ENCODE measurements at regions not wholly inside any gene's neighbourhood (a gene's known extent, or its start where the extent isn't known, plus 50 kb on each side); places are given as distances from the start of the nearest gene placed in this dataset.

DNA sequence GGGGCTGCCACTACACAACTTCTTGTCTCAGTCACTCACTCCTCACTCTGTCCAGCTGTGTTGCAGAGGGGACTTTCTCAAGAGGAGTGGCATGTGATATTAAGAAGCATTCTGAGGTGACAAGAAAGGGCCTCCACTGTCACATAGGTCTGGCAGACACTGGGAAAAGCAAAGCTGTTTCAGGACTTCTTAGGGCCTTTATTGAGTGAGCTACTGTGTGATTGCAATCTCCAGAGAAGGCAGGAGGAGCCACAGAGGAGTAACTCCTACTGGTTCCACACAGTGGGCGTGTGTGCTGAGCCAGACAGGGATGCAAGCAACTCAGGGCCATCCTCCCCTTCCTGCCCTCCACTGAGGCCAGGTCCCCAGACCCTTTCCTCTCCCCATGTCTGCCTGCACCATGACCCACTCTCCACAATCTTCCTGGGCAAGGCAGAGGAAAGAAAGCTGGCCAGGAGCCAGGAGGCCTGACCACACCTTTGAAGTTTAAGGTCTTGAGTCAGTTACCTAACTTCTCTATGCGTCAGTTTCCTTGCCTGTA, 262.0 kb upstream of the ZMIZ1 start:
- DNase-seq (ENCODE audit: low read depth), result peak; percentile 60

DNA sequence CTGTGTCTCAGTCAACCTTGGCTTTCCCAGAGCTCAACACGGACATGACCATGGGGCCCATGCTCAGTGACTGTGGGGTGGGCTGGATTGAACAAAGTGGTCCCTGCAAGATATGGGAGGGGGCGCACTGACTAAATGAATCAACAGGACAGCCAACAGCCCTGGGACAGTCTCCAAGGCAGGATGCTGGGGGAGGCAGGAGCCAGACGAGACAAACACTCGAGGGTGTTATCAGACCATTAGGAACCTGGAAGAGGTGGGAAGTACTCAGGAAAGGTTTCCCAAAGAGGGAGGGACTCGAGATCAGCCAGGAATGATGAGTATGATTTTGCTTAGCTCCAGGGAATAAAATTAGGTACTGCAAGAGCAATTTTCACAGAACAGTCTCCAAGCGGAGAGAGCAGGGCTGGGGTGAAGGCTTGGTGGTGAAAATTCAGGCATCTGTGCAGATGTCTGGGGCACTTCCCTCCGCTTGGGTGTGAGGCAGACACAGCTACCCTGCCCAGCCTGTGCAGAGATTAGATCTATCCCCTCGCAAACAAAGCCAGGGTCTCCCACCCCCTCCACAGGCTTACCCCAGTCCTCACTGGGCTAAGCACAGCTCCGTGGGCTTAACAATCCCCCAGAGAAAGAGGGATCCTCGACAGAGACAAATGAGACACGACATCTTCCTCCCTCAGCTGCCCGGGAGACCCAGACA, 261.1 kb upstream of the ZMIZ1 start:
- no peak for DNase-seq (ENCODE audit: low read depth)

DNA sequence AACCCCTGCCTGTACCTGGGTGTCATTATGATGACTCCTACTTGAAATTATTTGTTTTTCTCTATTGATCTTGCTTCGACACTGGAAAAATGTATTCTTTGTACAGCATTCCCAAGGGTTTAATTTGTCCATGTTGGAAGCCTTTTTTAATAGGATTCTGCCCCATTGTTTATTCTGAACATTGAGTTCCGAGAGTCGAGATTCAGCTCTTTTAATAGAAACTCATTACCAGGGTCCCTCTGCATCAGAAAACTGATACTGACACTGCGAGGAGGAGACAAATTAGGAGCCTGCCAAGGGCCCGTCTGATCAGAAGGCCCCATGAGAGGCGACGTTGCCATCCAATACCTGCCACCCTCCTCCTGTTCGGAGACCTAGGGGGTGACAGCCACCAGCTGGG, 260.5 kb upstream of the ZMIZ1 start:
- DNase-seq (ENCODE audit: low read depth), result no peak

DNA sequence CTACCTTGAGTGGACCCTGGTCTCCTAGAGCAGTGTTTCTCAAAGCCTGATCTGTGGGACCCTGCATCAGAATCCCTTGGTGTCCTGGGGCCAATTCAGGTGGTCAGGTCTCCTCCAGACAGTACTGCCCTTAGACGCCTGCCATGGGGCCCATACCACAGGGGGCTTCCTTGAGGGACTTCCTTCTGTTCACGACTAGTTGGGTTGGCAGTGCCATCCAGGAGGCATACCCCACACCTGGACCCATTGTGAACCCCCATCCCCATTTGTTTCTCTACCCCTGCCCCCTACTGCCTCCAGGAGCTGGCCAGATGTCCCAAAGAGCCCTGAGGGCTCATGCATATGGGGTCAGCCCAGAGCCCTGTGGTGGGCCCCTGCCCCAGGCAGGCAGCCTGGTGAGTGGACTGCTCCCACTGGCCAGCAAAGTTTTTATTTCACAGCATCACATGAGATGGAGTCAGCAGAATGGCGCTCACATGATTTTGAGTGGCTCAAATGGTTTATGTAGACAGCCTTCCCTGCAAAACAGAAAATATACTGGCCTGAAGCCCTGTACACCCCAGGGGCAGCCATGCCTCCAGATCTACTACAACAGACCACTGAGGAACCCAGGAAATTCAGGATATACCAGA, 259.9 kb upstream of the ZMIZ1 start:
- DNase-seq (ENCODE audit: low read depth), result no peak

DNA sequence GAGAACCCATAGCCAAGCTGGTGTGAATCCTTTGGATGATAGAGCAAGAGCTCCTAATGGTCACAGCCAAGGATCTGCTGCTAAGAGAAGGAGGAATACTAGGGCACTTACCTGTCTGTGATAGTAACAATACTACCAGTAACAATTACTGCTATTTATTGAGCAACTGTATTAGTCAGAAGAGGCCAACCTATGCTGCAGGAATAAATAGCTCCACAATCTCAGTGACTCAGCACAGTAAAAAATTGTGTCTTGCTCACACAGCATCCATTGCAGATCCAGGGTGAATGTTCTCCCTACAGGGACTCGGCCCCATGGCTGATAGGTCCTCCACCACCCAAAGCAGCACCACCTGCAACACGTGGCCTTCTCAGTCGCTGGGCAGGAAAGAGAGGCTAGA, 257.6 kb upstream of the ZMIZ1 start:
- DNase-seq (ENCODE audit: low read depth), result no peak

DNA sequence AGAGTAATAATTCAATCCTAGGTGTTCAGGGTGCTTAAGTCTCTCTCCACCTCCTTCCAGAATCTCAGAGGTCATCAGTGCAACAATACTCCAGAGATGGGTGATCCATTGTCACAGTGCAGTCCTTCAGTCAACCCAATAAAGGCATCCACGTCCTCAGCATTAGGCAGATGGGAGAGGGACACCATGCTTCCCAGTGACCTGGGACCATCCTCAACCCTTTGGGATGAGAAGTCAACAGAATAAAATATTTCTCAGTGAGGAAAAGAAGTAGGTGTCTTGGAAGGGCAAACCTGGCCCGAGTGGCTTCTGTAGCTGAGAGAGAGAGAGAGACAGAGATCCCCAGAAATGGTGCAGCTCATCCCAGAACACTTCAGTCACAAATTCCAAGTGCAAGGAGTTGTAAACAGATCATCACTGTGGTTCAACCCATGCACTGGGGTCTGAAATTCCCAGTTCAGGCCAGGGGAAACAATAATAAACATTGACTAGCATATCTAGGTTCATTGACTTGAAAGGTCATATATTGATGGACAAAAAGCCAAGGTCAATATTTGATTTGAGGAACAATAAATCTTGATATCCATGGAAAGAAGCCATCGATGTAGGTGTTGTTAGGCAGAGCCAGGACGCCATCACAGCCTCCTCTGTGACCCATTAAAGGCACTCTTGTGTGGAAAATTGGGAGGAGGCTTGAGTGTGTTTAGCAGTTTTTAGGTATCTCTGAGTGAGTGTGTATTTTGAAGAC, 256.0 kb upstream of the ZMIZ1 start:
- no peak for DNase-seq (ENCODE audit: low read depth)

DNA sequence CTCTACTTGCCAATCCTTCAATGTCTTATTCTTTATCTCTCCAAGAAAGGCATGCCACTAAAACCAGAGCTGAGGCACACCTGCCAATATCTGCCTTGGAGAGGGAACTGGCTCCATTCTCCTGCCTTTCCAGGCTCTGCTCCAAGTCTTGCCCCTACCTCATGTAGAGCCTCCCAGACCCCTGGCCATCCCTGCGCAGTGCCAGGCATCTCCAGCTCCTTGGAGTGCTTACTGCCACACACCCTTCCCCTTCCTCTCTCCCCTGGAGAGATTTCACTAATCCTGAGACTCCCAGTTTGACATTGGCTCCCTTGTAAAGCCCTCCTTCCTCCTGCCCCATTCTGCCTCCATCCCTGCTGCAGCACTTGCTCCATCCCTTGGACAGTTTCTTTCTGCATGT, 255.2 kb upstream of the ZMIZ1 start:
- no peak for DNase-seq (ENCODE audit: low read depth)

DNA sequence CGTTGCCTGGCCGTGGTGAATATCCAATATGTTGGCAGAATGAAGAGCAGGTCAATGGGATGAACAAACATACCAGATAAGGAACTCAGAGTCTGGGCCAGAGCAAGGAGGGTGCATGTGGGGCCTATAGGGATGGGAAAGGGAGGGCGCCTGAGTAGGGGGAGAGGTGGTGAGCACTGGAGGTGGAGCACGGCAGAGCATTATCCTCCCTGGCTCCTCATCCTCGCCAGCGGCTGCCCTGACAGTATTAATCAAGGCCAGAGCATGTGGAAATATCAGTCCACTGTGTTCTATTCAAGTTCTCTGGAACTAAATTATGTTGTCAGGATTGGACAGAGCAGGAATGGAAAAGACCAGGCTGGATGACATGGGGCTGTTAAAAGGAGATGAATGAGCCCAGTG, 254.8 kb upstream of the ZMIZ1 start:
- DNase-seq (ENCODE audit: low read depth), result no peak

DNA sequence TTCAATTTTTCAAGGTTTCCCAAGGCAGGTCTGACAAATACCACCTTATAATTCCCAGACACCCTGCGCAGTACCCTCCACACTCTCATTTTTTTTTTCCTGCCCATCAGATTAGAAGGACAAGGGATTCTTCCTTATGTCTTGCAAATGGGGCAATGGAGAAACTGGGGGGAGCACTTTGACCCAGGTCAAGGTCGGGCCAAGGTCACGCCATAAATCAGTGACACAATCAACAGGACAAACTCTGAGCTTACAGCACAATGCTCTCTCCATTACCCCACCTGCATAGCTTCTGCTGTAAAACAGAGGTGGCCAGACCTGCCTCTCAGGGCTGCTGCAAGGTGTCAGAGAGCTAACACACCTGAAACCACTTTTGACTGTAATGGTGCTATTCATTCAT, 254.4 kb upstream of the ZMIZ1 start:
- no peak for DNase-seq (ENCODE audit: low read depth)

DNA sequence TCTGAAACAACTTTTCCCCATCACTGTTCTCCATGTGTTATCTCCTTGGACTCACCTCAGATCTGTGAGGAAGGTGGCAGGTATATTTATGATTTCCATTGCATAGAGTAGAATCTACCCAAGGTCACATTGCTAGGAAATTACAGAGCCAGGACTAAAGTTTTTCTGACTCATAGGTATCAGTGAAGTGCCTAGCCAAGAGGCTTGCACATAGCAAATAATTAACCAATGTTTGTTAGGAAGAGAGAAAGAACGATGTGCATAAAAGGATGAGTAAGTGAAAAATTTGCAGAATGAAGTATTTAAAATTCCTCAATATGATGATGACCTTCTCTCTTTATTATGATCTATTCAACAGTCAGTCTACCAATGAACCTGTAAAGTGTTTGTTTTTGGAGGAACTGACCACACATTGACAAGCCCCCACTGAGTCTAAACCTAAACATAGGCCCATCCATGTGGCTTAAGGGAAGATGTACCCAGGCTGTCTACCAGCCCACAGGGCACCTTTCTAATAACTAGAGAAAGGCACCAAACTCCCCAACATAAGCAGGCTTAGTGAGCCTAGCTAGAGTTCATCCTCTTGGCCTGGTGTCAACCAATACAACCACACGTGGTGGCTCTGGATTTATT, 252.9 kb upstream of the ZMIZ1 start:
- DNase-seq (ENCODE audit: low read depth), result no peak

DNA sequence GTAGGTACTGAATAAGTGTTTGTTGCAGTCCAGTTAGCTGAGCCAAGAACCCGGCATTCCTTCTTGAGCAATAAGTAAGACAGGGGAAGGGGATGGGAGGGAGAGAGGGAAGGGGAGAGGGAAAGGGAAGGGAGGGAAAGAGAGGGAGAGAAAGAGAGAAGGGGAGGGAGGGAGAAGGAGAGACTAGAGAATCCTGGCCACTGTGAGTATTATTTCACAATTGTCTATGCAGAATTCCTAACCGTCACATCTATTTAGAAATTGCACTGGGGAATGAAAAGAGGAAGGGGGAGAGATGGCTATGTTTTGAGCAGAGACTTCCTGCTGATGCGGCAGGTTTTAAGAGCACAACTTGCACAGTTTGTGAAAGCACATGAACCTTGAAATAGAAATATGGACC, 251.4 kb upstream of the ZMIZ1 start:
- DNase-seq (ENCODE audit: low read depth), result no peak

DNA sequence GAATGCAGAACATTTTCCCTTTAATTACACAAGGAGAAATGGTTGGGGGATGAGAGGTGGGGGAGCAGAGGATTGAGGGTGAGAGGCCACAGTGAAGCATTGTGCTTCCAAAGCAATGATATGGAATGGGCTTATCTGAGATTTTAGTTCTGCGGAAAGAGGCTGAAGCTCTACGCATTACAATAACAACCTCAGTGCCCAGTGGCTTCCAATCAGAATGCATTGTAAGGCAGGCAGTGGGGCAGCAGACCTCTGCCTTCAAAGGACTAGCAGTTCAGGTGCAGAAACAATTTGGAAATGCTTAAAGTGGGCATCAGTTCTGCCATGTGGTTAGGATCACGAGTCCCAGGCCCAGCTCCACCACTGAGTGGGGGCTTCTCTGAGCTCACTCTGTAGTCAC, 251.0 kb upstream of the ZMIZ1 start:
- DNase-seq (ENCODE audit: low read depth), result no peak

DNA sequence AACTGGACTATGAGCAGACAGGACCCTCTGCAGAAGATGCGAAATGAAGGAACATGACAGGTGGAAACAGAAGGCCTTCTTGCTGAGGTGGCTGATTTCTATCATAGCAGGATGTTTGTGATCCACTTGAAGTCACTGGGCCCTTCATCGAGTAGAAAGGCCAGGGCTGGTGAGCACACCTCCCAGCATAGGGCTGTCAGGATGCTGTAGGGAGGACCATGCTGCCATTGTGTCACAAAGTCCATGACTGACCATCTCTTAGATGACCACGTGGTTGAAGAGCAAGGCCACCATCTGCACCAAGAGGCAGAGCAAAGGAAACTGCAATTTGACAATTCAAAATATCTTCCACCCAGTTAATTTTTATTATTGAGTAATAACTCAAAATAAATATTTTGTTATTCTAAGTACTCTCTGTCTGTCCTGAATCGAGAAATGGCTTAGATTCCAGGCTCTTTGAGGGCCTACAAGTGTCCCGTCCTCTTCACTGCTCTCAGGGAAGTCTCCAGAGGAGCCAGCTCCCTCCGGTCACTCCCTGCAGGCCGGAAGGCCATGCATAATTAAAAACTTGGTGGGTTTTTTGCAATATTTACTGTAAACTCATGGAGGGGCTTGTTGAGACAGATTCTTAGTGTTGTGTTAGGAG, 249.3 kb upstream of the ZMIZ1 start:
- DNase-seq (ENCODE audit: low read depth), result no peak

DNA sequence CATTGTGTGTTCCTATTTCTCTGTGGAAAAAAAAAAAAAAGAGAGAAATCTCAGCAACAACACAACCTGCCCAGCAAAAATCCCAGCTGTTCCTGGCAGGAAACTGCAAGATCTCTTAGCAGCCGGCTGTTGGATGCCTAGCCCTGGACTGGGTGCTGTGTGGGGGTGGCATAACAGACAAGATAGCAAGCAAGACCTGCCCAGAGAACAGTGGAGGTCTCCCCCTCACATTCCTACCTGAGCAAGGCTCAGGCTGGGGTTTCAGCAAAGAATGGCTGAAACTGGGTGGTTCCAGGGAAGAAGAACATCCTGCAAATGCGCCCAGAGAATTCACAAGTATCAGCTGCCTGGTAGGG, 248.8 kb upstream of the ZMIZ1 start:
- no peak for DNase-seq (ENCODE audit: low read depth)

DNA sequence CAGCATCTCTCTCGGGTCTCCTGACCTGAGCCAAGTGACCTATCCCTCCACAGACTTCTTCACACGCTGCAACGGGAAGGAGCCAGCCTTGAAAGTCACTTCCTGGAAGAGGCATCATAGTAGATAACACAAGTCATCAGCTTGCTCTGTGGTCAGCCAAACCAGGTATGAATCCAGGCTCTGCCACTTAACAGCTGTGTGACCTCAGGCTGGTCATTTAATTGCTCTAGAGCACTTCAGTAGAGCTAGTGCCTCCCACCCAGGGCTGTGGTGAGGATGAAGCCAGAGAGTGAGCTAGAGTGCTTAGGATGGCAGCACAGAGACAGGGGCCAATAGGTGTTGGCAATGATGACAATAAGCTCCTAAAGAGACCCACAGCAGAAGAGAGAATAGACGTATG, 247.7 kb upstream of the ZMIZ1 start:
- no peak for DNase-seq (ENCODE audit: low read depth)

DNA sequence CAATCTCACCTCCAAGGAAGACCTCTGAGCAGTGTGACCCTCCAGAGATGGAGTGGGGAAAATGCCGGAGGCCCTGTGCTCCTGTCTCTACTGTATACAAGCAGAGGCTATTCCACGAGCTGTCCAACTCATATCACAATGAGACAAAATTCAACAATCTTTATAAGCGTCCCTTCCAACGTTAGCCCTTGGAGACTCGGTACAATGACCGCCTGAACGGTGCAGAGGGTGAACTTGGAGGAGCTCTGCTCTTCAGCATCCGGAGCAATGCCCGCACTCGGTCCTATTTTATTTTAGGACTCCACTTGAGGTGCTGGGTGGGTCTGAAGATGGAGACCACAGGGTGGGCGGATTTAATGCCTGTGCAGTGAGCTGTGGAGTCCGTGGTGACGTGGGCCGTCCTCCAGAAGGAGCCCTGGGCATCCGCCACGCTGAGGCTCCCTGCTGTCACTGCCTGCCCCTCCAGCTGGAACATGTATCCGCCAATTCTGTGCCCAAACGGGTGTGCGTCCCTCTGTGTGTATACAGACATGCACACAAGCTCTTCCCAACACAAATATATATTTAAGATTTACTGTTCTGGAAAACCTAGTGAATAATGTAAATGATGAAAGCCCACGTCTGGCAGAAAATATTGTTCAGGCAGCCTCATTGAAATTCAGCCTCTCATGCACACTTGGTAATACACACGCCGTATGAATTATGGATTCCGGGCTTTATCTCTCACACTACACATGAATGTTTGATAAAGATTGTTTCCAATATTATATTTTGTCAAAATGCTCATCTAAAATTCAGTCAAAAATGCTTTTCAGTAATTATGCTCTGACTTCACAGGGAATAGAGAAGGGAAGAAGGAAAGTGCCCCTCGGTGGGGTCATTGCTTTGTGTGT, 239.9 kb upstream of the ZMIZ1 start:
- no peak for DNase-seq (ENCODE audit: low read depth)

DNA sequence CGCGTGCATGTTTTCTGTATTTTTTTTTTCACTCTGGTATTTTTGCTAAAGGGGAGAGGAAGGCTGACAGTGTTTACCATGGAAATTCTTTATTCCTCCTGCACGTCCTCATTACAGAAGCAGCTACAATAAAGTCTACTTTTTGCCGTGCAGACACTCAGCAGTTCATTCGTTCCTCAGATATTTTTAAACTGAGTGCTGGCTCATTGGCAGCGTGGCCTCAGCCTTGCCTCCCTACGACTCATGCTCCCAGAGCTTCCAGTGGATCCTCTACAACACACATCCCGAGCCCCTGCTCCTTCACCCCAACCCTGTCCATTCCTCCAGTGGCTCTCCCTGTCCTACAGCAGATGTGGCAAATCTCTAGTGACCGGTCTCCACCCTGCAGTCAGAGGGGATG, 239.2 kb upstream of the ZMIZ1 start:
- peak; percentile 53 for DNase-seq (ENCODE audit: low read depth)

DNA sequence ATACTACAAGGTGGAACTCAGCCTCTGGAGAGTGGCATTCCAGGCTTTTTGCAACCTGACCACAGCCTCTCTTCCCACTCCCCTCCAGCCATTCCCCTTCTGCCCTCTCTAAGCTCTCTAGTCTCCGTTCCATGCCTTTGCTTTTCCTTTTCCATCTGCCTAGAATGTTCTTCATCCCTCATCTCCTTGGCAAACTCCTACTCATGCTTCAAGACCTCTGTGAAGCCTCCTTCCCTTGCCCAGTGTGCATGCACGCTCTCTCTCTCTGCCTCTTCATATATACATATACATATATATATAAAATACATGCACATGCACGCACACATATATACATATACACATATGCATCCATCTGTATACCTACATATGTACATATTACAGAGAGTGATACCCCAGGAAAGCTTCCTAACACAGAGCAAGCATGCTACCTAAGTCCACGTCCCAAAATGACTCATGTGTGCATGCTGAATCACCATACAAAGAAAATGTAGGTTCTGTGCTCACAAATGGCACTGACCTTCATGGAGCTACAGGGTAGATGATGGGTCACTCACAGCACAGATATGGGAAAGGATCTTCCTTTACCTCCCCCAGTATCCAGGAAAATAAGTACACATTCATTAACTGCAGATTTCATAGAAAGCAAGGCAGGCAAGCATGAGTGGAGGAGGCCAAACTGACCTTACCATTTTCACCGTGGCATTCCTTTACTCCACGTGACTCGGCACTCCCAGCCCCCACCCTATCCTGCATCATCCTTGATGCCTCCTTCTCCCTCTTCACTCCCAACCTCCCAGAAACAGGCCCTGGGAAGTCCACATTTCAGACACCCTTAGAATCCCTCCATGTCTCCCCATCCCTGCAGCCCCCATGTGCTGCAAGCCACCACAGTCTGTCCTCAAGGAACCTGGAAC, 238.4 kb upstream of the ZMIZ1 start:
- peak; percentile 70 for DNase-seq (ENCODE audit: low read depth)

DNA sequence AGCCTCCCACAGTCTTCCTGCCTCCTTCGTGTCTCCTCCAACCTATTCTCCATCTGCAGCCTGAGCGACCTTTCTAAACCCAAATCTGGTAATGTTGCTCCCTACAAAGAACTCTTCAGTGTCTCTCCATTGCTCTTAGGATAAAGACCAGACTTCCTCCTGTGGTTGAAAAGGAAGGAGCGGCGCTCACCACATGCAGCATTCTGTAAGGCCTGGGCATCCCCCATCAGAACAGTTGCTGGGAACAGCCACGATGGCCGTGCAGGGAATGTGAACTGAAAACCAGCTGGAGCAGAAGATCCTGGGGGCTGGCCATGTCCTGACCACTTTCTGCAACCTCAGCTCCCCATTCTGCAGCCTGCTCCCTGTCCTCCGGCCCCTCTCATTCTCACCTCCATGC, 237.8 kb upstream of the ZMIZ1 start:
- no peak for DNase-seq (ENCODE audit: low read depth)

DNA sequence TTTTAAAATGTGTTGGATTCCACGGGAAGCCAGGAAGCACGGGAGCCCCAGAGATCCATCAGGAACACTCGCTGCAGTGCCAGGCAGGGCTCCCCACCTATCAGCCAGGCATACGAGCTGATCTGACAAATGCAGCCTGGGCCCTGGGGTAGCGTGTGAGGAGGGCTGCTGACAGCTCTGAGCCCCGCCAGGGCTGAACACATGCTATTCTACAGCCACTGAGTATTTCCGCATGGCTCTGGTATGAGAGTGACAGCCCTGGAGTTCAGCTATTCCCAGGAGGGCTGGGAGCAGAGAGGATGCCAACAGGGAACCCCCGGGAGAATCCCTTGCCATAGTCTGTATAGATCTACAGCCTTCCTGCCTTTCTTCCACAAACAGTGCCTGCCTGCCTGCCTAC, 237.3 kb upstream of the ZMIZ1 start:
- DNase-seq (ENCODE audit: low read depth), result no peak
